ENCODE measurements at regions not wholly inside any gene's neighbourhood (a gene's known extent, or its start where the extent isn't known, plus 50 kb on each side); places are given as distances from the start of the nearest gene placed in this dataset.
"Not testable (repeated sequence)": the region's sequence is repeated elsewhere in the genome, so short reads cannot be mapped to it uniquely, and the experiment has no call there.

GRCh38 chr2:16069663-16069932, 129.2 kb downstream of the MYCN start:
- DNase-seq (ENCODE audit: low read depth) = no peak

DNA sequence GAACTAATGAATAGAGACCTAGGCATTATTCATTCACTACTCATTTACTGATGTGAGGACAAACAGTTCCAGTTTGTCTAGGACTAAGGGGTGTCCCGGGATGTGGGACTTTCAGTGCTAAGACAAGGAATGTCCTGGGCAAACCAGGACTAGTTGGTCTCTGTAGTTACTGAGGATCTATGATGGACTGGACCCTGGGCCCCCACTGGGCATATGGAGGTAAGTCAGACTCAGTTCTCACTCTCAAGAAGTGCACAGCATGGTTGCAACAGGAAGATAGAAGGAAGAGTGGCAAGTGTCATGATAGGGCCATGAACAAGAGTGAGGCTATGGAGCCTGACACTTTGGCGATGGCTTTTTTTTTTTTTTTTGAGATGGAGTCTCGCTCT, 128.2 kb downstream of the MYCN start:
- DNase-seq (ENCODE audit: low read depth) = no peak

DNA sequence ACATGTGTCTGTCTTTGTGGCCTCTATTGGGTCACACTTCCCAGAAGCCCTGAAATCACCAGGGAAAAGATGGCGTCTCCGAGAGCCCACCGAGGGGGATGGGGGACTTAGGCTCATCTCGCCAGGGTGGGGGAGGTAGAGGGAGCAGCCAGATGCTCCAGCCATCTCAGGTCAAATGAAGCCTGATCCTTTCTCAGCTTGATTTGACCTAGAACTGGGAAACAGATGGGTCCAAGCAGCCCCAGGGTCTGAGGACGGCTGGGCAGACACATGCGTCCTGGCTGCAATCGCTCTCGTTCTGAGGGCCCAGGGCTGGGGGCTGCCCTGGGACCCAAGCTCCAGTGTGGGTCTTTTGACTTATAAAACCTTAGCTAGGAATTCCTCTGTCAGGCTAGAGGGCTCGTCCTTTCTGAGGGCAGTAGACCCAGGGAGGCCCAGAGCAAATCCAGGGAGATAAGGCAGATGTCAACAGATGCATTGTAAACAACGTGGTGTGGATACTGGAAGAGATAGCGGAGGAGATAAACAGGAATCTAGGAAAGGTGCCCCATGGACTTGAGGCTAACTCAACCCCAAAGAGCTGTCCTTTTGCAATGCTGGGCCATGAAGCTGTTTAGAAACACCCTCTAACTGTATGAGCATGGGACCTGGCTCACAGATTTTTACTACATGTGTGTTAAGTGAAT, 127.7 kb downstream of the MYCN start:
- DNase-seq (ENCODE audit: low read depth) = no peak

DNA sequence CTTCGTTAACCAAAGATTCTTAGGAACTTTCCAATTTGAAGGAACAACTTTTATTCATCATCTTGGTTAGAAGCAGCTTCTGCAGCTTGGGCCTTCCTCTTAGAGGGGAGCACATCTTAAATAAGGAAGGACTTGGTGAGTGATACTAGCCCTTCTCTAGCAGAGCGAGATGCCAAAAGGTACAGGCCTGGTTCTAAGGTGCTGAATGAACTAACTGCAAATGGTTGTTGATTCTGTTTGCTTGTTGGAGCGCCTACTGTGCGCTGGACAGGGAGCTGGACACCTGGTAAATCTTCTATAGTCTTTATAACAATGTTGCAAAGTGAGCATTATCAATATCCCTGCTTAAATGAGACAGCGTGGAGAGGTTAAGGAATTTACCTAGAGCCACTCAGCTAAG, 127.1 kb downstream of the MYCN start:
- no peak for DNase-seq (ENCODE audit: low read depth)

DNA sequence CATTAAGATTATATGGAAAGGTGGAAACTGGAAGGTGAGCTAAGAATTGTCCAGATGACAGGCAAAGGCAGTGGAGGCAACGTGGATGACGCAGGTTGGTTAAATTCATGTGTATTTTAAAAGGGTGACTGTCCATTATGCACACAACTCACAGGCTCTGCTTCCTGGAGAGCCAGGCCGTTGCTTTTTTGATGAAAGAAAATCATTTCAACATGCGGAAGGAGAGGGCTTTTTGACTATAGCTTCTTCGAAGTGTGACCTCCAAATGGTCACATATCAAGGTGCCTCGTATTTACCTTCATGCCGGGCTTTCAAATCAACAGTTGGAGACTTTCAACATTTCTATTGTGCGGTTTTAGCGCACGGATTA, 126.7 kb downstream of the MYCN start:
- DNase-seq (ENCODE audit: low read depth) = no peak

DNA sequence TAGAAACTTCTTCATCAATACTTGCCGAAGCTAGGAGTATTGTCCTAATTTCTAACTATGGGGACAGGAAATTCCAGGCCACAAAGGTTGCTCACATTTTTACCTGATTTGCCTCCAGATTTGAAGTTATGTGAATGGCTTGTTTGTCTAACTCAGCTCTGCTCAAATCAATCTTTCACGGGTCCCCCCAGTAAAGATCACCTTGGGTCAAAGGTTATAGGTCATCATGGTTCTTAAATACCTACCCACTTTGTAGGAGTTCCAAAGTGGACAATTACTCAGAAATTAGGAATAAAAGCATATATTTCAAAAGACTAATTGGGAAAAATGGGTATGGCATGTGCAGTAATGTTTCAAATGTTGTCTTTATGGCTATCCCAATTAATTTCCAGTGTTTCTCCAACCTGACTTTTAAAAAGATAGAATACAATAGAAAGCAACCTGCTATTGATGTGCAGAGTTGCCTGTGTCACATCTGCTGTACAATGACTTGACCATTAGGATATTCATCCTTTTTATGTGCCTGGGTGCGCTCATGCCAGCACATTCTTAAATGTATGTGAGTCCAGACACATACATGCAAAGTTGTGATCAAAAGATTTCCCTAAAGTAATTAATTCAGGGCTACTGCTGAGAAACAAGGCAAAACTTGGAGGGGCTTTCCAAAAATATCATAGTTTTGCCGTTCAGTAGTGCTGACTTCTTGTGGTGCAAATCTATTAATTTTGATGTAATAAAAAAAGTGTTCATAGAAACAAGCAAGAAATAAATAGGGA, 126.1 kb downstream of the MYCN start:
- no peak for DNase-seq (ENCODE audit: low read depth)

GRCh38 chr2:16065272-16066069, 125.1 kb downstream of the MYCN start:
- not testable (repeated sequence) for DNase-seq (ENCODE audit: low read depth)

DNA sequence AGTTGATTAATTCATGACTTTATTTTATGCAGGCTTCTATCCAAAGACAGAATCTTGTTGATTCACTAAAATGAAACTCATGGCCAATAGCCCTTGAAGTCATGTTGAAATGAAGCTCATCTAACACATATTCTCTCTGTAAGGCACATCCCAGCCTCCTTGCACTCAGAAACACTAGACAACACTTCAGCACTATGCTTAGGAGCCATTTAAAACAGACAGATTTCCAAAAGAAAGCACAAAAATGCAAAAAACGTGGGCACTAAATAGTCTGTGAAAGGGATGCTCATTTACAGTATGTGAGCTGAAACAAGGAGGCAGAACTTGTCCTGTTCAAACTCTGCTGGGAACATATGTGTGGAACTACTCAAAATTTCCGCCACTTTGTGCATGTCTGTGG, 124.4 kb downstream of the MYCN start:
- DNase-seq (ENCODE audit: low read depth) = no peak

GRCh38 chr2:16063955-16064633, 123.7 kb downstream of the MYCN start:
- no peak for DNase-seq (ENCODE audit: low read depth)

GRCh38 chr2:16063251-16063850, 123.0 kb downstream of the MYCN start:
- no peak for DNase-seq (ENCODE audit: low read depth)

DNA sequence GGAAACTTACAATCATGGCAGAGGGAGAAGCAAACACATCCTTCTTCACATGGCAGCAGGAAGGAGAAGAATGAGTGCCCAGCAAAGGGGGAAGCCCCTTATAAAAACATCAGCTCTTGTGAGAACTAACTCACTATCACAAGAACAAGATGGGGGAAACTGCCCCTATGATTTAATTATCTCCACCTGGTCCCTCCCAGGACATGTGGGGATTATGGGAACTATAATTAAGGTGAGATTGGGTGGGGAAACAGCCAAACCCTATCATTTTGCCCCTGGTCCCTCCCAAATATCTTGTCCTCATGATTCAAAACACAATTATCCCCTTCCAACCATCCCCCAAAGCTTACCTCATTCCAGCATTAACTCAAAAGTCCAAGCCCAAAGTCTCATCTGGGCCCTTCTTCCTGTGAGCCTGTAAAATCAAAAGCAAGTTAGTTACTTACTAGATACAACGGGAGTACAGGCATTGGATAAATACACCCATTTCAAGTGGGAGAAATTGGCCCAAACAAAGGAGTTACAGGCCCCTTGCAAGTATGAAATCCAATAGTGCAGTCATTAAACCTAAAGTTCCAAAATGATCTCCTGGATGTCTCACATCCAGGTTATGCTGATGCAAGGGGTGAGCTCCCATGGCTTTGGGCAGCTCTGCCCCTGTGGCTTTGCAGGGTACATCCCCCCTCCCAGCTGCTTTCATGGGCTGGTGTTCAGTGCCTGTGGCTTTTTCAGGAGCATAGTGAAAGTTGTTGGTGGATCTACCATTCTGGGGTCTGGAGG, 122.3 kb downstream of the MYCN start:
- DNase-seq (ENCODE audit: low read depth) = no peak

DNA sequence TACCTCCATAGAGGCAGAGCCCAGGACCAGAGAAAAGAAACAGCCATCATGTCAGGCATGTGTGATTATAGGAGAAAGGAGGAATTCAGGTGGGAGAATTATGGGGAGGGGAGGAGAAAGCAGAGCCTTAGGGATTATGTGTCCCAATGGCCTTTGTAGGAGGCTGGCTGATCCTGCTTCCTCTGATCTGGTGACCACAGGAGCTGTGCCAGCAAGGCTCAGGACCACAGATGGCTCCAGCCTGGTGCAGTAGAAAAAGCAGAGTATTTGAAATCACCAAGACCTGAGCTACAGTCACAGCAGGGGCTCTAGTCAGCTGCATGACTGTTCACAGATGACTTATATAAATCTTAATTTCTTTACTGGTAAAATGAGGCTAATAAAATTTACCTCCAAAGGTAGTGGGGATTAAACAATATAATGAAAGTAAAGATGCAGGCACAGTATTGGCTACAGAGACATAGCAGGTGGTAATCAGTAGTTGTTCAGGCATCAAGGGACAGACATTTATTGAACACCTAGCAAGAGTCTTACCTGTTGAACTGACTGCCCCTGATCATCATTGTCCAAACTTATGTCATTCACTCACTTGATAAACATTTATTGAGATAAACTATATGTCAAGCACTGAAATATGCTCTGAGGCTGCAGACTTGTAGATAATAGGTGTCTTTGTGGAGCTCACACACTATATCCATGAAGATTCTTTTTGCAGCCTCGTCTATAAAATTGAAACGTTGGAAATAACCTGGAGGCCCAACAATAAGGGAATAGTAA, 121.3 kb downstream of the MYCN start:
- DNase-seq (ENCODE audit: low read depth) = no peak

- no peak for DNase-seq (ENCODE audit: low read depth)
These were observed 120.6 kb downstream of the MYCN start for GRCh38 chr2:16060936-16061338.

DNA sequence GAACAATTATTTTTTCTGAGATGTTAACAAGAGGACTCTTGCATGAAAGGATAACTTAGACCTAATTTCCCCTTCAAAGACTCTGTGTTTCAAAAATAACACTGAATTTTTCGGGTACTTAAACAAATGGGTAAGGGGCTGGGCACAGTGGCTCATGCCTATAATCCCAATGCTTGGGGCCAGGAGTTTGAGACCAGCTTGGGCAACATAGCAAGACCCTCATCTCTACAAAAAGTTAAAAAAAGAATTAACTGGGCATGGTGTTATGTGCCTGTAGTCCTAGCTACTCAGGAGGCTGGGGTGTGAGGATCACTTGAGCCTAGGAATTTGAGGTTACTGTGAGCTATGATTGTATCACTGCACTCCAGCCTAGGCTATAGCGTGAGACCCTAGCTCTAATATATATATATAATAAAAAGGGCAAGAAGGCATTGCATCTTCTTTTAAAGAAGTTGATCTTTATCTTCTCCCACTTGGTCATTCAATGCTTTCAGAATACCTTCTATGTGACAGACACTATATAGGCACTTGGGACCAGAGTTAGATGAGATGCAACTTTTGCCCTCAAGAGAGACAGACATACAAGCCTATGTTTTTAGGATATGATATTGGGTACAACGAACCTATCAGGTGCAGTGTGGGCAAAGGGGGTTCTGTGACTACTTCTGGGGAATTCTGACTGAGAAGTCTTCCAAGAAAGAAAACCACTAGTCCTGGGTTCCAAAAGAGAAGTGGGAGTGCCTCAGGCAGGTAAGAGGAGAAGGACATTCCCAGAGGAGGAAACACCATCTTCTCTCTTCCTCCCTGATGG, 120.0 kb downstream of the MYCN start:
- DNase-seq (ENCODE audit: low read depth) = no peak

DNA sequence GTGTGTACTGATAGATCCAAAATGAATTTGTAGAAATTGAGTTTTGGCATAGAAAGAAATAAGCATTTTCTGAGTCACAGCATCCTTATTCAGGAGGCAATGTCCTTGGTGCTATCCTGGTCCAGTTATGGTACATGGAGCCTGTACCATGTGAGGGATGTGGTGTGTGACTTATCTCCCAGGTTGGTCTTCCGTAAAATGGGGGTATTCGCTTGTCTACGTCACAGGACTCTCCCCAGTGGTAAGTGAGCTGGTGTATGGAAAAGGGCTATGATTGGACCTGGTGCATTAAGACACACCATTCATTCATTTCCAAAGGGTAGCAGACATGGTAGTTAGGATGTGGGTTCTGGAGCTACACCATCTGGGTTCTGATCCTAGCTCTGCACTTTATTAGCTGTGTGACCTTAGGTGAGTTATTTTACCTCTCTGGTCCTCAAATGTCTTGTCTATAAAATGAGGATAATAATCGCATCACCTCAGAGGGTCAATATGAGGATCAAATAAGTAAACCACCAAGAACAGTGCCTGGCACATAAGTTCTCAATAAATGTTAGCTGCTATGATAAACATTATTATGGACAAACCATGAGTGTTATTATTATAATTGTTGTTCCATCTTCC, 119.2 kb downstream of the MYCN start:
- DNase-seq (ENCODE audit: low read depth) = no peak

- DNase-seq (ENCODE audit: low read depth) = no peak
These were observed 118.5 kb downstream of the MYCN start for GRCh38 chr2:16058747-16059358.

DNA sequence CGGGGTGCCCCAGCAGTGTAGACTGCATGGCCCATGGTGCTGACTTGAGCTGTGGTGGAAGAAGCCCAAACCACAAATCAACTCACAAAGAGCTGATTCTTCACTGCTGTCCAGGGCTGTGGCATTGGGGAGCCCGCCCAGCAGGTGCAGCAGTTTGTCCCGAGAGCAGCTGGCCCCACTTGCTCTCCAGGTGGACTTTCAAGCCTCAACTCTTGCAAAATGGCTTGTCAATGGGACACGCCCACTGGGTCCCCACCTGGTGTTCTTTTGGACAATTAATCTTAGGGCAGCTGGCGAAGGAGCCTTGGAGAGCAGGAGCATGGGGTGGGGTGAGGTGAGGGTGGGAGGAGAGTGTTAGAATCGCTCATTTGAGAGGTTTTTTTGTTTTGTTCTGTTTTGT, 117.9 kb downstream of the MYCN start:
- DNase-seq (ENCODE audit: low read depth) = no peak

DNA sequence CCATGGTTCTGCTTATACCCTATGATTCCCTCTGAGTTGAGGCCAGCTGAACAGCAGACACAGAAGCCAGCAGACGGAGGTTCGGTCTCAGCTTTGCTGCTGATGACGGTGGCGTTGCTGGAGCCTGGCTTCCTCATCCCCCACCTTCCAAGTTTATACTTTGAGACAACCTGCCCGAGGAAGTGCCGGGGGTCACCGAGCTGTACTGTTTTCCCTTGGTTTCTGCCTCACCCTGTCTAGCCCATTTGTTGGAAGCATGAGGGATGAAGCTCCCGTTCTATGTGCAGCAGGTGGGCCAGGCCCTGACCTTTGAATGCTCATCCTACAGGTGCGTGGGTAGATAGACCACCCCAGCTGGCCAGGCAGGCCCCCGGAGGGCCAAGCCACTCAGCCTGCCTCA, 117.3 kb downstream of the MYCN start:
- no peak for DNase-seq (ENCODE audit: low read depth)

Measured in stimulated activated CD8-positive, alpha-beta memory T cell treated with anti-CD3 and anti-CD28 coated beads, Interleukin-15, amount 100 ng/mL, for 1 hour (primary cell).